Body of pancreas (tissue), 4 donors: ENCODE measurements at regions not wholly inside any gene's neighbourhood (a gene's known extent, or its start where the extent isn't known, plus 50 kb on each side); places are given as distances from the start of the nearest gene placed in this dataset.

ENCODE experiments used
- ATAC-seq: fragments of 150-250 bp; one replicate; pipeline ENCODE4 v1.9.1; 2016
- DNase-seq, 4 donors: peaks; one replicate each; pipeline ENCODE4 v3.0.0-alpha.2; 2019
- H3K27ac ChIP-seq, 4 donors: fragments of 200-600 bp; sonication (generic); 1 replicate in 3 of 4; 2 replicates in 1 of 4; pipeline versions ENCODE4 v1.5.1 to v1.6.1; 2016 to 2019; ENCODE audit warnings: mild to moderate bottlenecking in 1 of 4, mixed read lengths in 1 of 4, moderate library complexity in 1 of 4
- H3K27me3 ChIP-seq, 2 donors: fragments of 200-600 bp; sonication (generic); one replicate each; pipeline ENCODE4 v1.6.0; 2016; ENCODE audit warnings: mild to moderate bottlenecking in 1 of 2
- H3K36me3 ChIP-seq, 2 donors: fragments of 200-600 bp; sonication (generic); replicated peaks in 1 of 2; 2 replicates each; pipeline ENCODE4 v1.5.1; 2016; ENCODE audit warnings: low read depth in 2 of 2; ENCODE audit not compliant: insufficient read depth in 1 of 2
- H3K4me1 ChIP-seq: fragments of 200-600 bp; sonication (generic); one replicate; pipeline ENCODE4 v1.6.0; 2016
- H3K4me3 ChIP-seq, 2 donors: fragments of 200-600 bp; sonication (generic); 1 replicate in 1 of 2; 2 replicates in 1 of 2; pipeline ENCODE4 v1.5.1; 2016 to 2019
- H3K9me3 ChIP-seq, 3 donors: fragments of 200-600 bp; sonication (generic); 1 replicate in 2 of 3; 2 replicates in 1 of 3; pipeline ENCODE4 v1.5.1; 2016
- POLR2A ChIP-seq, 3 donors: fragments of 450-650 bp; IDR thresholded peaks; one replicate each; pipeline ENCODE4 v1.6.1; 2016; ENCODE audit warnings: antibody characterized with exemption in 3 of 3, mild to moderate bottlenecking in 2 of 3
- WGBS, 2 donors: methylation state at CpG; one replicate each; pipeline ENCODE4 v1.1.5; 2017; 5-methylcytosine and 5-hydroxymethylcytosine counted together
- intact Hi-C: fragments of 100-400 bp; cut with DNase I; formaldehyde crosslinking; loops from one replicate; pipeline ENCODE4 v1.15.1; 2023
- TF ChIP-seq, protein P1 (sequence below), 7 experiments: fragments of 450-650 bp in 4 of 7; fragments of 200-600 bp in 3 of 7; sonication (generic) in 3 of 7; IDR thresholded peaks; one replicate each; pipeline ENCODE4 v1.5.1; 2016 to 2019; ENCODE audit warnings: antibody characterized with exemption in 7 of 7

- DNase-seq, result no peak
- Histone ChIP-seq H3K4me3 (no peak overlapping the region), H3K27ac (no peak overlapping the region), H3K27me3 (no peaks in the 10 kb centered on the region), H3K9me3 (no peaks in the 10 kb centered on the region), H3K36me3 (no peaks in the 10 kb centered on the region), H3K4me1 (no peaks in the 10 kb centered on the region)
- 90 to 92% methylated on average over 5 of the region's 5 CpGs for WGBS, 2 donors
- intact Hi-C loops, result no loop called here
- ATAC-seq, result no peak
- no peak for TF ChIP-seq POLR2A (IDR thresholded peaks at IDR 0.05)
- TF ChIP-seq, protein P1, sequence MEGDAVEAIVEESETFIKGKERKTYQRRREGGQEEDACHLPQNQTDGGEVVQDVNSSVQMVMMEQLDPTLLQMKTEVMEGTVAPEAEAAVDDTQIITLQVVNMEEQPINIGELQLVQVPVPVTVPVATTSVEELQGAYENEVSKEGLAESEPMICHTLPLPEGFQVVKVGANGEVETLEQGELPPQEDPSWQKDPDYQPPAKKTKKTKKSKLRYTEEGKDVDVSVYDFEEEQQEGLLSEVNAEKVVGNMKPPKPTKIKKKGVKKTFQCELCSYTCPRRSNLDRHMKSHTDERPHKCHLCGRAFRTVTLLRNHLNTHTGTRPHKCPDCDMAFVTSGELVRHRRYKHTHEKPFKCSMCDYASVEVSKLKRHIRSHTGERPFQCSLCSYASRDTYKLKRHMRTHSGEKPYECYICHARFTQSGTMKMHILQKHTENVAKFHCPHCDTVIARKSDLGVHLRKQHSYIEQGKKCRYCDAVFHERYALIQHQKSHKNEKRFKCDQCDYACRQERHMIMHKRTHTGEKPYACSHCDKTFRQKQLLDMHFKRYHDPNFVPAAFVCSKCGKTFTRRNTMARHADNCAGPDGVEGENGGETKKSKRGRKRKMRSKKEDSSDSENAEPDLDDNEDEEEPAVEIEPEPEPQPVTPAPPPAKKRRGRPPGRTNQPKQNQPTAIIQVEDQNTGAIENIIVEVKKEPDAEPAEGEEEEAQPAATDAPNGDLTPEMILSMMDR (IDR thresholded peaks at IDR 0.05), result no peak
Measured at GRCh38 chr3:70752051-70752450, 439.6 kb upstream of the MDFIC2 start.

- no peak for DNase-seq
- Histone ChIP-seq H3K9me3 (no peaks in the 10 kb centered on the region), H3K4me3 (no peak overlapping the region), H3K27me3 (no peaks in the 10 kb centered on the region), H3K4me1 (no peaks in the 10 kb centered on the region), H3K27ac (no peak overlapping the region), H3K36me3 (no peaks in the 10 kb centered on the region)
- intact Hi-C loops, result no loop called here
- ATAC-seq, result no peak
- WGBS, 2 donors, result 47 to 50% methylated on average over 4 of the region's 4 CpGs
- TF ChIP-seq POLR2A (IDR thresholded peaks at IDR 0.05), result no peak
- TF ChIP-seq, protein P1 (IDR thresholded peaks at IDR 0.05), result no peak
Measured at GRCh38 chr3:70749122-70749521, 436.7 kb upstream of the MDFIC2 start.

DNA sequence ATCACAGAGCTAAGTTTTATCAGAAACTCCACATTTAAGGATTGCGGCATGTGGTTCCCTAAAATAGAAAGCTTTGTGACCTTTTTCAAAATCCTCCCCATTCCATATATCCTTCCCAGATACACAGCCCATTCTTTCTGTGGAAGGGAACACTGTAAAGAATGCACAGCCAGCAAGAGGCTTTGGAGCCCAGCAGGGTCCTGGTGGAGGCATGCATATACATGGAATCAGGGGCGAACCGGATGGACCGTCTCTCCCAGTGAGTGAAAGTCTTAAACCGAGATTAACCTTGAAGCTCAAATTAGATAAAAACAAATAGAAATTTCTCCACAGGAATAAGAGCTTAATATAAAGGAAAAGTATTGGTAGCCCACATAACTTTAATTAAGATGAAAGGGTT lies 436.2 kb upstream of the MDFIC2 start:
- Histone ChIP-seq H3K4me3 (no peak overlapping the region), H3K9me3 (no peaks in the 10 kb centered on the region), H3K27ac (no peak overlapping the region), H3K36me3 (no peaks in the 10 kb centered on the region), H3K4me1 (no peaks in the 10 kb centered on the region), H3K27me3 (no peaks in the 10 kb centered on the region)
- DNase-seq (no peak), ATAC-seq (no peak)
- intact Hi-C loops, result no loop called here
- WGBS, 2 donors, result 76 to 83% methylated on average over 5 of the region's 5 CpGs
- TF ChIP-seq, protein P1 (IDR thresholded peaks at IDR 0.05), result no peak
- TF ChIP-seq POLR2A (IDR thresholded peaks at IDR 0.05), result no peak

GRCh38 chr3:70747847-70748246 lies 435.4 kb upstream of the MDFIC2 start:
- no peaks in the 10 kb centered on the region for H3K27me3 ChIP-seq
- DNase-seq (no peak), ATAC-seq (no peak)
- 71% methylated on average over 4 of the region's 4 CpGs for WGBS, 2 donors
- intact Hi-C loops, result no loop called here
- no peaks in the 10 kb centered on the region for H3K36me3 ChIP-seq
- H3K27ac ChIP-seq, result no peak overlapping the region
- TF ChIP-seq, protein P1 (IDR thresholded peaks at IDR 0.05), result no peak
- no peaks in the 10 kb centered on the region for H3K4me1 ChIP-seq
- no peaks in the 10 kb centered on the region for H3K9me3 ChIP-seq
- H3K4me3 ChIP-seq, result no peak overlapping the region

- intact Hi-C loops, result no loop called here
- Histone ChIP-seq H3K9me3 (no peaks in the 10 kb centered on the region), H3K4me3 (no peak overlapping the region), H3K4me1 (no peaks in the 10 kb centered on the region), H3K36me3 (no peaks in the 10 kb centered on the region), H3K27me3 (no peaks in the 10 kb centered on the region), H3K27ac (no peak overlapping the region)
- 53 to 72% methylated on average over 3 of the region's 3 CpGs for WGBS, 2 donors
- ATAC-seq, result no peak
- TF ChIP-seq, protein P1 (IDR thresholded peaks at IDR 0.05), result no peak
- DNase-seq, result no peak
Measured at GRCh38 chr3:70744536-70744935, 432.1 kb upstream of the MDFIC2 start.
